Fibroblast of lung (primary cell): ENCODE measurements at regions not wholly inside any gene's neighbourhood (a gene's known extent, or its start where the extent isn't known, plus 50 kb on each side); places are given as distances from the start of the nearest gene placed in this dataset.

Experiments
- DNase-seq, 2 donors: peaks; one replicate each; pipeline versions ENCODE4 v3.0.0 to v3.0.0-alpha.2; 2010; ENCODE audit warnings: low read depth in 2 of 2
- H2AFZ ChIP-seq: 2 replicates; pipeline ENCODE4 v1.5.1; 2012; ENCODE audit warnings: low read length, control low read depth, inconsistent platforms
- H3K27ac ChIP-seq: 2 replicates; pipeline ENCODE4 v1.5.1; 2011; ENCODE audit warnings: low read length, control low read depth; ENCODE audit not compliant: insufficient read depth
- H3K27me3 ChIP-seq: 2 replicates; pipeline ENCODE4 v1.5.1; 2011; ENCODE audit warnings: mild to moderate bottlenecking, low read length; ENCODE audit not compliant: control insufficient read depth, insufficient read depth
- H3K36me3 ChIP-seq: 2 replicates; pipeline ENCODE4 v1.5.1; 2011; ENCODE audit warnings: low read length; ENCODE audit not compliant: control insufficient read depth, insufficient read depth
- H3K4me1 ChIP-seq: 2 replicates; pipeline ENCODE4 v1.5.1; 2011; ENCODE audit warnings: low read length; ENCODE audit not compliant: control insufficient read depth, insufficient read depth; ENCODE audit errors: extremely low read depth
- H3K4me2 ChIP-seq: 2 replicates; pipeline ENCODE4 v1.5.1; 2011; ENCODE audit warnings: low read length, control low read depth; ENCODE audit not compliant: insufficient read depth; ENCODE audit errors: extremely low read depth
- H3K4me3 ChIP-seq, 4 experiments: fragments of 200-600 bp in 1 of 4; sonication (generic) in 1 of 4; replicated peaks in 1 of 4; 2 replicates each; pipeline ENCODE4 v1.5.1; 2011 to 2016; ENCODE audit warnings: low read length in 4 of 4, low read depth in 3 of 4, mild to moderate bottlenecking in 3 of 4, control low read depth in 2 of 4, inconsistent platforms in 1 of 4, mixed read lengths in 1 of 4; ENCODE audit not compliant: insufficient read depth in 1 of 4; ENCODE audit errors: control extremely low read depth in 1 of 4
- H3K79me2 ChIP-seq: 2 replicates; pipeline ENCODE4 v1.5.1; 2012; ENCODE audit warnings: mild to moderate bottlenecking, low read length, inconsistent platforms; ENCODE audit not compliant: control insufficient read depth, insufficient read depth
- H3K9ac ChIP-seq: 2 replicates; pipeline ENCODE4 v1.5.1; 2011; ENCODE audit warnings: mild to moderate bottlenecking, low read length, control low read depth; ENCODE audit not compliant: insufficient read depth
- H3K9me3 ChIP-seq: 2 replicates; pipeline ENCODE4 v1.5.1; 2012; ENCODE audit warnings: low read depth, low read length; ENCODE audit not compliant: control insufficient read depth, insufficient read depth
- H4K20me1 ChIP-seq: 2 replicates; pipeline ENCODE4 v1.5.1; 2011; ENCODE audit warnings: low read length; ENCODE audit not compliant: control insufficient read depth, insufficient read depth; ENCODE audit errors: extremely low read depth
- CTCF ChIP-seq, 2 donors: IDR thresholded peaks in 1 of 2; conservative IDR thresholded peaks in 1 of 2; 1 replicate in 1 of 2; 2 replicates in 1 of 2; pipeline ENCODE4 v1.5.1; 2011 to 2012; ENCODE audit warnings: low read length in 2 of 2, control low read depth in 1 of 2, inconsistent platforms in 1 of 2, low read depth in 1 of 2, mild to moderate bottlenecking in 1 of 2
- EZH2 ChIP-seq: IDR thresholded peaks from 2 replicates; pipeline ENCODE4 v1.5.1; 2012; ENCODE audit warnings: low read length, control low read depth, mild to moderate bottlenecking; ENCODE audit errors: missing control alignments

GRCh38 chr9:11349187-11349586 is 736.4 kb upstream of the PTPRD start:
- Histone ChIP-seq H3K27ac (no peak overlapping the region), H3K4me3 (no peak overlapping the region), H3K4me1 (no peaks in the 10 kb centered on the region), H3K4me2 (no peak overlapping the region), H4K20me1 (no peaks in the 10 kb centered on the region), H3K79me2 (no peaks in the 10 kb centered on the region), H2AFZ (no peak overlapping the region), H3K9ac (no peak overlapping the region), H3K9me3 (no peaks in the 10 kb centered on the region), H3K27me3 (no peaks in the 10 kb centered on the region), H3K36me3 (no peaks in the 10 kb centered on the region)
- DNase-seq, result no peak
- no peak for TF ChIP-seq EZH2
- TF ChIP-seq CTCF (conservative IDR thresholded peaks at IDR 0.05 in 1 of 2, IDR thresholded peaks at IDR 0.05 in 1 of 2; ENCODE audit: low read depth in 1 of 2, low read length in 2 of 2), result no peak

- Histone ChIP-seq H3K9me3 (no peaks in the 10 kb centered on the region), H3K4me2 (no peak overlapping the region), H2AFZ (no peak overlapping the region), H3K9ac (no peak overlapping the region), H3K4me1 (no peaks in the 10 kb centered on the region), H3K36me3 (no peaks in the 10 kb centered on the region), H3K27ac (no peak overlapping the region), H3K4me3 (no peak overlapping the region), H3K27me3 (no peaks in the 10 kb centered on the region), H4K20me1 (no peaks in the 10 kb centered on the region), H3K79me2 (no peaks in the 10 kb centered on the region)
- no peak for DNase-seq
- TF ChIP-seq CTCF (conservative IDR thresholded peaks at IDR 0.05 in 1 of 2, IDR thresholded peaks at IDR 0.05 in 1 of 2; ENCODE audit: low read depth in 1 of 2, low read length in 2 of 2) (no peak), EZH2 (no peak)
Measured at GRCh38 chr9:11352612-11353011, 739.8 kb upstream of the PTPRD start.

- Histone ChIP-seq H3K4me2 (no peak overlapping the region), H2AFZ (no peak overlapping the region), H3K4me3 (no peak overlapping the region), H3K4me1 (no peaks in the 10 kb centered on the region), H3K79me2 (no peaks in the 10 kb centered on the region), H3K36me3 (no peaks in the 10 kb centered on the region), H3K9ac (no peak overlapping the region), H3K9me3 (no peaks in the 10 kb centered on the region), H3K27me3 (no peaks in the 10 kb centered on the region), H4K20me1 (no peaks in the 10 kb centered on the region), H3K27ac (no peak overlapping the region)
- DNase-seq, result no peak
- TF ChIP-seq EZH2, result no peak
- no peak for TF ChIP-seq CTCF (conservative IDR thresholded peaks at IDR 0.05 in 1 of 2, IDR thresholded peaks at IDR 0.05 in 1 of 2; ENCODE audit: low read depth in 1 of 2, low read length in 2 of 2)
Measured at GRCh38 chr9:11356067-11356466, 743.3 kb upstream of the PTPRD start.
